ENCODE measurements at regions not wholly inside any gene's neighbourhood (a gene's known extent, or its start where the extent isn't known, plus 50 kb on each side); places are given as distances from the start of the nearest gene placed in this dataset.

GRCh38 chr7:155195939-155196523 lies 101.6 kb upstream of the INSIG1 start:
- Histone ChIP-seq H3K4me3 (no peak overlapping the region), H3K9me3 (peaks cover 0 to 35% (median 0%) of the 10 kb centered on the region in 4 donors), H3K36me3 (no peaks in the 10 kb centered on the region), H3K4me1 (peaks cover 0 to under 1% (median 0%) of the 10 kb centered on the region in 4 donors), H3K27ac (no peak overlapping the region), H3K27me3 (peaks cover 0 to 11% of the 10 kb centered on the region in 2 donors)
- TF ChIP-seq POLR2A (IDR thresholded peaks at IDR 0.05): no peak
- TF ChIP-seq, protein P1, sequence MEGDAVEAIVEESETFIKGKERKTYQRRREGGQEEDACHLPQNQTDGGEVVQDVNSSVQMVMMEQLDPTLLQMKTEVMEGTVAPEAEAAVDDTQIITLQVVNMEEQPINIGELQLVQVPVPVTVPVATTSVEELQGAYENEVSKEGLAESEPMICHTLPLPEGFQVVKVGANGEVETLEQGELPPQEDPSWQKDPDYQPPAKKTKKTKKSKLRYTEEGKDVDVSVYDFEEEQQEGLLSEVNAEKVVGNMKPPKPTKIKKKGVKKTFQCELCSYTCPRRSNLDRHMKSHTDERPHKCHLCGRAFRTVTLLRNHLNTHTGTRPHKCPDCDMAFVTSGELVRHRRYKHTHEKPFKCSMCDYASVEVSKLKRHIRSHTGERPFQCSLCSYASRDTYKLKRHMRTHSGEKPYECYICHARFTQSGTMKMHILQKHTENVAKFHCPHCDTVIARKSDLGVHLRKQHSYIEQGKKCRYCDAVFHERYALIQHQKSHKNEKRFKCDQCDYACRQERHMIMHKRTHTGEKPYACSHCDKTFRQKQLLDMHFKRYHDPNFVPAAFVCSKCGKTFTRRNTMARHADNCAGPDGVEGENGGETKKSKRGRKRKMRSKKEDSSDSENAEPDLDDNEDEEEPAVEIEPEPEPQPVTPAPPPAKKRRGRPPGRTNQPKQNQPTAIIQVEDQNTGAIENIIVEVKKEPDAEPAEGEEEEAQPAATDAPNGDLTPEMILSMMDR (IDR thresholded peaks at IDR 0.05): no peak
- no peak for DNase-seq (ENCODE audit: low spot score in 2 of 2)
- WGBS, 2 donors: 72 to 84% methylated on average over 1 of the region's 1 CpG

DNA sequence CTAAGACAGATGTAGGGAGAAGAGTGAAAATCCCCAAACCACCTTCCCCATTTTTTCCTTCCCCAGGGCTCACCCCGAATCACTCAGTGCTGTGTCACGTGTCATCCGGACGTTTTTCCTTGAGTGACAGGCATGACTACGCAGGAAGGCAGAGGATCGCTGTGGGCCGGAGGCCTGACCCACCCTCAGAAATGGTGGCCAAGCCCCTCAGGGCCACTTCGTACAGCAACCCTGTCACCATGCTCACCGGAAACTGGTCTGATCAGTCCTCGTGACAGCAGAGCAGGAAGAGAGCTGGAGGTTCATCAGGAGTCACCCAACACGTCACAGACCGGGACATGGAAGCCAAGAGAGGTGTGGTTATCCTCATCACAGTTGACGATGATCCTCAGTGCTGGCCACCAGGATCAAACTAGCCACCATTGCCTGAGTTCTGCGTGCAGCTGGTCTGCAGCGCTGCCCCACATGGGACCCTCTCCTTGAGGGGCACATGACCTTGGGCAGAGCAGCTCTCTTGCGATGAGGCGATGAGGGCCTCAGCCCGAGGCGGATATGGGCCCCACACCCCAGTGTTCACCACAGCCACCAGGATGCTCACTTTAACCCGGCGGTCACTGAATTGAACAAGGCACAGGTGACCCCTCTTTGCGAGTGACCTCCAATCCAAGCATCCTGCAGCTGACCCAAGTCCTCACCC lies 99.3 kb upstream of the INSIG1 start:
- no peaks in the 10 kb centered on the region for H3K4me1 ChIP-seq
- 87 to 91% methylated on average over 15 to 20 of the region's 22 CpGs for WGBS, 2 donors
- no peak overlapping the region for H3K4me3 ChIP-seq
- DNase-seq (ENCODE audit: low spot score in 2 of 2): no peak
- H3K9me3 ChIP-seq: peaks cover 0 to 30% (median 0%) of the 10 kb centered on the region in 4 donors
- no peak overlapping the region for H3K27ac ChIP-seq
- H3K27me3 ChIP-seq: peaks cover 0 to 5% of the 10 kb centered on the region in 2 donors
- no peak for TF ChIP-seq POLR2A (IDR thresholded peaks at IDR 0.05)
- TF ChIP-seq, protein P1 (IDR thresholded peaks at IDR 0.05): no peak
- H3K36me3 ChIP-seq: no peaks in the 10 kb centered on the region

GRCh38 chr7:155198901-155199845 lies 98.5 kb upstream of the INSIG1 start:
- Histone ChIP-seq H3K9me3 (peaks cover 0 to 30% (median 0%) of the 10 kb centered on the region in 4 donors), H3K36me3 (no peaks in the 10 kb centered on the region), H3K27ac (no peak overlapping the region), H3K27me3 (peaks cover 0 to 5% of the 10 kb centered on the region in 2 donors), H3K4me1 (no peaks in the 10 kb centered on the region), H3K4me3 (no peak overlapping the region)
- no peak for TF ChIP-seq EP300 (IDR thresholded peaks at IDR 0.05)
- TF ChIP-seq POLR2A (IDR thresholded peaks at IDR 0.05): no peak
- TF ChIP-seq, protein P1 (IDR thresholded peaks at IDR 0.05): no peak
- DNase-seq (ENCODE audit: low spot score in 2 of 2): no peak
- WGBS, 2 donors: 77 to 85% methylated on average over 13 of the region's 13 CpGs

DNA sequence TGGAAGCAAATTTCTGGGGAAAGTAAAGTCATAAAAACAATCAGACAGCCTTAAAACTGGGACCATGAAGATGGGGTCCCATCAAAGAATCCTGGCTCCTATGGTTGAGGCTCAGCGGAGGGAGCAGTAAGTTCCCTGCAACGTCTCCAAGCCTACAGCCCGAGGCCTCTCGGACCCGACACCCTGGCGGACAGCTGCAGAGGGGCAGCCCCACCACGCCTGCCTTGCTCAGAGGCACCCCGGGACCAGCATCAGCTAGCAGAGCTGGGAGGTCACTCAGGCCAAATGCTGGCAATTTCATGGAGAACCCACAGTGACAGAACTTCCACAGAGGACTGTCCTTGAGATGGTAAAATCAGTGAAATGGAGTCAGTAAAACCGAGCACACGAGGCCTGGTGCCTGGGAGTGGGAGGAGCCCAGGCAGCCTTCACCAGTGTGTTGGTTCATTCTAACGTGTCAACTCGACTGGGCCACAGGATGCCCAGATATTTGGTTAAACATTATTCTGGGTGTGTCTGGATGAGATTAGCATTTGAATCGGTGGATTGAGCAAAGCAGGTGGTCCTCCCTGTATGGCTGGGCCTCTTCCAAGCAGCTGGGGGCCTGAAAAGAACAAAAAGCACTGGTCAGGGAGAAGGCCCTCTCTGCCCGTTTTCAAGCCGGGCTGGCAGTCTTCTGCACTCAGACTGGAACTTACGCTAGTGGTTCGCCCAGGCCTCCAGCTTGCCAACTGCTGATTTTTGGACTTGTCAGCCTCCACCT lies 96.2 kb upstream of the INSIG1 start:
- no peaks in the 10 kb centered on the region for H3K36me3 ChIP-seq
- H3K4me1 ChIP-seq: peaks cover 0 to 3% (median 0%) of the 10 kb centered on the region in 4 donors
- 86 to 89% methylated on average over 16 to 17 of the region's 17 CpGs for WGBS, 2 donors
- H3K27ac ChIP-seq: no peak overlapping the region
- TF ChIP-seq, protein P1 (IDR thresholded peaks at IDR 0.05): no peak
- TF ChIP-seq EP300 (IDR thresholded peaks at IDR 0.05) (no peak), POLR2A (IDR thresholded peaks at IDR 0.05) (no peak)
- no peaks in the 10 kb centered on the region for H3K27me3 ChIP-seq
- no peak for DNase-seq (ENCODE audit: low spot score in 2 of 2)
- H3K9me3 ChIP-seq: peaks cover 0 to 12% (median 0%) of the 10 kb centered on the region in 4 donors
- no peak overlapping the region for H3K4me3 ChIP-seq
